ENCODE measurements at regions not wholly inside any gene's neighbourhood (a gene's known extent, or its start where the extent isn't known, plus 50 kb on each side); places are given as distances from the start of the nearest gene placed in this dataset.

DNA sequence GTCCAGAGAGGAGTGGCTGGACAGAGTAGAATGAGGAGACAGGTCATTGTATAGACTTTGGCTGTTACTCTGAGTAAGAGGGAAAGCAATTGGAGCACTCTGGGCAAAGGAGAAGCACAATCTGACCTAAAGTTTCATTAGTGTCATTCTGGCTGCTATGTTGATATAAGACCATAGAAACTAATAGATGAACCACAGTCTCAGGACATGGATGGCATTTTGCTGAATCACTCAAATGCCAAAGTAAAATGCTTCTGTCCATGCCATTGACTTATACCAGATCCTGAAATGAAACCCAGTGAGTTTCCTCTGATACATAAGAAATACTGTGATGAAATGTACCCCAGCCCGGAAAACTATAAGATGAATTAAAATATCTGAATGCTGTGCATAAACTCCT lies 65.8 kb upstream of the COCH start (continued):
- TF ChIP-seq, protein P1, sequence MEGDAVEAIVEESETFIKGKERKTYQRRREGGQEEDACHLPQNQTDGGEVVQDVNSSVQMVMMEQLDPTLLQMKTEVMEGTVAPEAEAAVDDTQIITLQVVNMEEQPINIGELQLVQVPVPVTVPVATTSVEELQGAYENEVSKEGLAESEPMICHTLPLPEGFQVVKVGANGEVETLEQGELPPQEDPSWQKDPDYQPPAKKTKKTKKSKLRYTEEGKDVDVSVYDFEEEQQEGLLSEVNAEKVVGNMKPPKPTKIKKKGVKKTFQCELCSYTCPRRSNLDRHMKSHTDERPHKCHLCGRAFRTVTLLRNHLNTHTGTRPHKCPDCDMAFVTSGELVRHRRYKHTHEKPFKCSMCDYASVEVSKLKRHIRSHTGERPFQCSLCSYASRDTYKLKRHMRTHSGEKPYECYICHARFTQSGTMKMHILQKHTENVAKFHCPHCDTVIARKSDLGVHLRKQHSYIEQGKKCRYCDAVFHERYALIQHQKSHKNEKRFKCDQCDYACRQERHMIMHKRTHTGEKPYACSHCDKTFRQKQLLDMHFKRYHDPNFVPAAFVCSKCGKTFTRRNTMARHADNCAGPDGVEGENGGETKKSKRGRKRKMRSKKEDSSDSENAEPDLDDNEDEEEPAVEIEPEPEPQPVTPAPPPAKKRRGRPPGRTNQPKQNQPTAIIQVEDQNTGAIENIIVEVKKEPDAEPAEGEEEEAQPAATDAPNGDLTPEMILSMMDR (IDR thresholded peaks at IDR 0.05 in 2 of 3, conservative IDR thresholded peaks at IDR 0.05 in 1 of 3; ENCODE audit: control insufficient read depth in 2 of 3, extremely low read depth in 1 of 3, insufficient read depth in 1 of 3, low read depth in 3 of 3, low read length in 3 of 3) = no peak
- no peak for TF ChIP-seq POLR2AphosphoS2 (IDR thresholded peaks at IDR 0.05; ENCODE audit: low read depth, low read length)
- TF ChIP-seq, protein P2, sequence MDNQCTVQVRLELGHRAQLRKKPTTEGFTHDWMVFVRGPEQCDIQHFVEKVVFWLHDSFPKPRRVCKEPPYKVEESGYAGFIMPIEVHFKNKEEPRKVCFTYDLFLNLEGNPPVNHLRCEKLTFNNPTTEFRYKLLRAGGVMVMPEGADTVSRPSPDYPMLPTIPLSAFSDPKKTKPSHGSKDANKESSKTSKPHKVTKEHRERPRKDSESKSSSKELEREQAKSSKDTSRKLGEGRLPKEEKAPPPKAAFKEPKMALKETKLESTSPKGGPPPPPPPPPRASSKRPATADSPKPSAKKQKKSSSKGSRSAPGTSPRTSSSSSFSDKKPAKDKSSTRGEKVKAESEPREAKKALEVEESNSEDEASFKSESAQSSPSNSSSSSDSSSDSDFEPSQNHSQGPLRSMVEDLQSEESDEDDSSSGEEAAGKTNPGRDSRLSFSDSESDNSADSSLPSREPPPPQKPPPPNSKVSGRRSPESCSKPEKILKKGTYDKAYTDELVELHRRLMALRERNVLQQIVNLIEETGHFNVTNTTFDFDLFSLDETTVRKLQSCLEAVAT (IDR thresholded peaks at IDR 0.05) = no peak

DNA sequence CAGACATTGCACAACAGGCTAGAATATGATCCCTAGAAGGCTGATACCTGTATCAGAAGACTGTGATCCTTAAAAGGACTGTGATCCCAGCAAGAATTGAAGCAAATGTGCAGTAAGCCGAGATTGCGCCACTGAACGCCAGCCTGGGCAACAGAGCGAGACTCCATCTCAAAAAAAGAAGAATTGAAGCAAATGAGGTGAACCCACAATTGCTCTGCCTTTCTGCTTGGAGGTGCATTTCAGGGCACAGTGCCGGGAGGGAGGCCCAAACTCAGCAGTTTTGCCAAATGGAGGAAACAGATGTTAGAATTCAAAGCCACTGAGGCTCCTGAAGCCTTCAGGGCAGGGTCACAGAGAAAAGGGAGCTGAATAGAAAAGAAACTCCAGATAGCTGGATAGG lies 61.1 kb upstream of the COCH start:
- Histone ChIP-seq H3K9me3 (replicated peaks; ENCODE audit: control insufficient read depth, insufficient read depth, low read length) (no peaks in the 10 kb centered on the region), H3K9ac (ENCODE audit: control insufficient read depth, insufficient read depth, low read length) (no peak overlapping the region), H3K79me2 (ENCODE audit: control insufficient read depth, insufficient read depth, low read length) (no peaks in the 10 kb centered on the region), H3K4me1 (ENCODE audit: control insufficient read depth, insufficient read depth, low read length) (no peaks in the 10 kb centered on the region), H2AFZ (ENCODE audit: control insufficient read depth, low read depth, low read length) (0 out of 2 replicates have a peak overlapping the region, but pooled peaks have one; percentile 13), H3K36me3 (ENCODE audit: control insufficient read depth in 2 of 2, insufficient read depth in 2 of 2, low read length in 1 of 2) (no peaks in the 10 kb centered on the region), H3K27ac (ENCODE audit: control insufficient read depth, insufficient read depth) (no peak overlapping the region), H3K27me3 (replicated peaks in 1 of 2; ENCODE audit: control insufficient read depth in 2 of 2, insufficient read depth in 2 of 2, low read length in 1 of 2) (no peaks in the 10 kb centered on the region), H3K4me2 (ENCODE audit: control insufficient read depth, insufficient read depth) (no peak overlapping the region), H3K4me3 (no peak overlapping the region), H4K20me1 (ENCODE audit: control insufficient read depth, insufficient read depth) (no peaks in the 10 kb centered on the region)
- RAD21 ChIA-PET (ENCODE audit: unreplicated experiment) = no interaction called here
- in situ Hi-C loops (cut with MboI) (no loop called here), intact Hi-C loops (cut with micrococcal nuclease; ENCODE audit: unreplicated experiment) (no loop called here)
- TF ChIP-seq HDAC6 (IDR thresholded peaks at IDR 0.05; ENCODE audit: unreplicated experiment) = no peak
- TF ChIP-seq EZH2 (IDR thresholded peaks at IDR 0.05; ENCODE audit: borderline replicate concordance, control insufficient read depth, low read depth, low read length) = no peak
- no peak for TF ChIP-seq CBX3 (IDR thresholded peaks at IDR 0.05; ENCODE audit: borderline replicate concordance, low read depth)
- no TSS peak for BruUV-seq (replicated peaks)
- WGBS (ENCODE audit: insufficient coverage, insufficient replicate concordance, low lambda C conversion rate, missing lambda C conversion rate) = 65% methylated on average over 5 of the region's 5 CpGs
- CTCF ChIA-PET = no interaction called here
- POLR2A ChIA-PET = no interaction called here
- ATAC-seq (no peak), DNase-seq (ENCODE audit: low read depth, low spot score) (no peak), FAIRE-seq (no peak)
- SMC1A ChIA-PET (ENCODE audit: uncharacterized antibody, unreplicated experiment) = no interaction called here
